Hepatocyte (in vitro differentiated cells): ENCODE measurements at regions not wholly inside any gene's neighbourhood (a gene's known extent, or its start where the extent isn't known, plus 50 kb on each side); places are given as distances from the start of the nearest gene placed in this dataset.

Source experiments
- DNase-seq: peaks from one replicate; pipeline ENCODE4 v3.0.0-alpha.2; 2016; ENCODE audit warnings: low spot score
- H2AFZ ChIP-seq: fragments of 200-600 bp; sonication (generic); 2 replicates; pipeline ENCODE4 v1.6.0; 2016; ENCODE audit warnings: antibody characterized with exemption, mild to moderate bottlenecking
- H3K27ac ChIP-seq: fragments of 200-600 bp; sonication (generic); 2 replicates; pipeline ENCODE4 v1.5.1; 2016; ENCODE audit warnings: mild to moderate bottlenecking
- H3K27me3 ChIP-seq: fragments of 200-600 bp; sonication (generic); 2 replicates; pipeline ENCODE4 v1.6.1; 2016
- H3K36me3 ChIP-seq: fragments of 200-600 bp; sonication (generic); replicated peaks from 2 replicates; pipeline ENCODE4 v1.5.1; 2016; ENCODE audit warnings: low read depth; ENCODE audit not compliant: insufficient read depth
- H3K4me1 ChIP-seq: fragments of 200-600 bp; sonication (generic); 2 replicates; pipeline ENCODE4 v1.5.1; 2016; ENCODE audit warnings: mild to moderate bottlenecking, moderate library complexity; ENCODE audit not compliant: insufficient read depth
- H3K4me2 ChIP-seq: fragments of 200-600 bp; sonication (generic); 2 replicates; pipeline ENCODE4 v1.6.0; 2016
- H3K4me3 ChIP-seq: fragments of 200-600 bp; sonication (generic); 2 replicates; pipeline ENCODE4 v1.5.1; 2016; ENCODE audit warnings: mild to moderate bottlenecking
- H3K79me2 ChIP-seq: fragments of 200-600 bp; sonication (generic); 2 replicates; pipeline ENCODE4 v1.6.0; 2017; ENCODE audit warnings: mild to moderate bottlenecking
- H3K9me2 ChIP-seq: fragments of 200-600 bp; sonication (generic); replicated peaks from 2 replicates; pipeline ENCODE4 v1.6.0; 2017; ENCODE audit warnings: mild to moderate bottlenecking; ENCODE audit not compliant: insufficient read depth
- H3K9me3 ChIP-seq: fragments of 200-600 bp; sonication (generic); 2 replicates; pipeline ENCODE4 v1.5.1; 2016; ENCODE audit warnings: low read depth, mild to moderate bottlenecking
- H4K20me1 ChIP-seq: fragments of 200-600 bp; sonication (generic); 2 replicates; pipeline ENCODE4 v1.6.0; 2016; ENCODE audit warnings: mild to moderate bottlenecking; ENCODE audit not compliant: insufficient read depth, poor library complexity, severe bottlenecking
- CTCF ChIP-seq: fragments of 200-600 bp; sonication (generic); IDR thresholded peaks from 2 replicates; pipeline ENCODE4 v1.5.1; 2016; ENCODE audit warnings: antibody characterized with exemption, mild to moderate bottlenecking; ENCODE audit not compliant: poor library complexity
- EZH2 ChIP-seq: fragments of 200-600 bp; sonication (generic); IDR thresholded peaks from 2 replicates; pipeline ENCODE4 v1.6.1; 2016; ENCODE audit warnings: antibody characterized with exemption, mild to moderate bottlenecking, borderline replicate concordance
- EZH2phosphoT487 ChIP-seq: fragments of 200-600 bp; sonication (generic); IDR thresholded peaks from one replicate; pipeline ENCODE4 v1.6.1; 2018; ENCODE audit warnings: antibody characterized with exemption, mild to moderate bottlenecking, low read depth, moderate library complexity; ENCODE audit not compliant: unreplicated experiment, severe bottlenecking
- WGBS: methylation state at CpG from one replicate; pipeline ENCODE4 v1.1.6; 2016; ENCODE audit warnings: low lambda C conversion rate; ENCODE audit errors: missing lambda C conversion rate; 5-methylcytosine and 5-hydroxymethylcytosine counted together

DNA sequence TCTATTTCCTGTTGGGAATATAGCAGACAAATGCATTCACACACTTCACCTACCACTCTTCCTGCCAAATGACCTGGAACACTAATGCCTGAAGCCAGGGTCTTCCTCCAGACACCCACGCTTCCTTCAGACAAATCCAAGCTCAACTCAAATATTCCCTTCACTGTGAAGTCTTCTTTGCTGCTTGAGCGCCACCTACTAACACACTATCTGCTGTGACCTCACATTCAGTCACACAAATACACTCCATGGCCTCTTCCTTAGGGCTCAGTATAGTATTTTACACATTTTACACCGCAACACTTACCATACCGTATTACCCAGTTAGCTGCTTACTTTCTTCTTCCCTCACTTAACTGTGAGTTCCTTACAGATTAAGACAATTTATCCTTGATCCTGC is 149.4 kb downstream of the SHOX2 start:
- H3K27ac ChIP-seq: no peak overlapping the region
- H4K20me1 ChIP-seq: no peaks in the 10 kb centered on the region
- no peaks in the 10 kb centered on the region for H3K9me2 ChIP-seq
- H3K9me3 ChIP-seq: no peaks in the 10 kb centered on the region
- H3K4me2 ChIP-seq: no peak overlapping the region
- no peak overlapping the region for H3K4me3 ChIP-seq
- 73% methylated on average over 4 of the region's 4 CpGs for WGBS
- H3K36me3 ChIP-seq: no peaks in the 10 kb centered on the region
- no peak overlapping the region for H2AFZ ChIP-seq
- H3K79me2 ChIP-seq: no peaks in the 10 kb centered on the region
- no peaks in the 10 kb centered on the region for H3K4me1 ChIP-seq
- TF ChIP-seq EZH2: no peak
- no peak for TF ChIP-seq CTCF
- TF ChIP-seq EZH2phosphoT487: no peak
- DNase-seq: no peak
- no peaks in the 10 kb centered on the region for H3K27me3 ChIP-seq

DNA sequence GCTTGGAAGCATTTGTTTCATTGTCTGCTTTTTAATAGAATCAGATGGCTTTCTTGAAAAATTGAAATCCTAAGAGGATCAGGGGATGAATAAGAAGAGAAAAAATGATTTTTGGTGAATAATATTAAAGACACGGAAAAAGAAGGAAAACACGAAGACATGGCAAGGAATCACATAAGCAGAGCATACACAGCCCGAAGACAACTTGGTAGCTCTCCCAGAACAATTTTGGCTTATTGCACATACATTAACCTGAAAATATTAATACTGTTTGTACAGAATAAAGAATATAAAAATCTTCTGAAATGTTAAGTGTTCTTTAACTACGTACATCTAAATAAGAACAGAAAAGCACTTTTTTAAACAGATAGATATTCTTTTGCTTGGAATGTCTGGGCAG is 150.0 kb downstream of the SHOX2 start:
- H3K4me3 ChIP-seq: no peak overlapping the region
- H3K4me2 ChIP-seq: no peak overlapping the region
- no peak overlapping the region for H3K27ac ChIP-seq
- H3K9me2 ChIP-seq: no peaks in the 10 kb centered on the region
- WGBS: 92% methylated on average over 4 of the region's 4 CpGs
- H4K20me1 ChIP-seq: no peaks in the 10 kb centered on the region
- no peaks in the 10 kb centered on the region for H3K4me1 ChIP-seq
- TF ChIP-seq EZH2phosphoT487 (no peak), CTCF (no peak), EZH2 (no peak)
- no peaks in the 10 kb centered on the region for H3K9me3 ChIP-seq
- H3K27me3 ChIP-seq: no peaks in the 10 kb centered on the region
- H3K36me3 ChIP-seq: no peaks in the 10 kb centered on the region
- no peak for DNase-seq
- no peak overlapping the region for H2AFZ ChIP-seq
- no peaks in the 10 kb centered on the region for H3K79me2 ChIP-seq

DNA sequence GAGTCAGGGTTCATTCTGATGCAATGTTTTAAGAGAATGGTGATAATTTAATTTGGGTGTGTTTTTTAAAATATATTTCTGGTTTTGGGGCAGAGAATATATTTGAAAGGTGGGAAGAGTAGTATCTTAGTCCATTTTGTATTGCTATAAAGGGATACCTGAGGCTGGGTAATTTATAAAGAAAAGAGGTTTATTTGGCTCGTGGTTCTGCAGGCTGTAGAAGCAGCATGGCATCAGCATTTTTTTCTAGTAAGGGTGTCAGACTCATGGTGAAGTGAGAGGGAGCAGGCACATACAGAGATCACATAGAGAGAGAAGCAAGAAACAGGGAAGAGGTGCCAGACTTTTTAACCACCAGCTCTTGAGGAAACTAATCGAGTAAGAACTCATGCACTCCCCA is 152.7 kb downstream of the SHOX2 start:
- no peak overlapping the region for H2AFZ ChIP-seq
- no peaks in the 10 kb centered on the region for H3K9me3 ChIP-seq
- 81% methylated on average over 2 of the region's 2 CpGs for WGBS
- TF ChIP-seq CTCF (no peak), EZH2phosphoT487 (no peak), EZH2 (no peak)
- H3K79me2 ChIP-seq: no peaks in the 10 kb centered on the region
- H3K4me1 ChIP-seq: no peaks in the 10 kb centered on the region
- no peaks in the 10 kb centered on the region for H4K20me1 ChIP-seq
- H3K36me3 ChIP-seq: no peaks in the 10 kb centered on the region
- no peaks in the 10 kb centered on the region for H3K9me2 ChIP-seq
- DNase-seq: no peak
- H3K27ac ChIP-seq: no peak overlapping the region
- no peak overlapping the region for H3K4me3 ChIP-seq
- no peak overlapping the region for H3K4me2 ChIP-seq
- H3K27me3 ChIP-seq: no peaks in the 10 kb centered on the region
